HG02610 (cell line): ENCODE measurements at regions not wholly inside any gene's neighbourhood (a gene's known extent, or its start where the extent isn't known, plus 50 kb on each side); places are given as distances from the start of the nearest gene placed in this dataset.

Experiments used
- ATAC-seq: cut with Tn5 transposase; IDR thresholded peaks from one replicate; pipeline ENCODE4 v1.9.1; 2021; ENCODE audit warnings: mild to moderate bottlenecking, moderate library complexity; ENCODE audit not compliant: unreplicated experiment

- ATAC-seq, result no peak
These were observed 401.8 kb upstream of the FAT3 start for GRCh38 chr11:91822805-91823204.

DNA sequence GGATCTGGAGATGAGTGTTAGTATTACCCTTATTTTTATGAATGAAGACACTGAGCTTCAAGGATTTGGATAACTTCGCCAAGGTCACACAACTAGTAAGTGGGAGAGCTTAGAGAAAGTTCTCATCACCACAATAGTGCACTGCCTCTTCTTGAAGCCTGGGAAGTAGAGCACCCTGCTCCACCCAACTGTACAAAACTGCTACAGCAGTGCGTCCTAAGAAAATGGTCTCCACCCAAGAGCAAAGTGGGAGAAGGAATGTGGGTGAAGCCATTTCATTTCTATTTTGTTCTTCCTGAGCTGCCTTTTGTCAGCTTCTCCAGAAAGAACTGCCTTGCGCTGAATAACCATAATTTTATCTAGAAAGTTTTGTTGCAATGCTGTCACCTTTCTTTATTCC, 403.9 kb upstream of the FAT3 start:
- ATAC-seq, result no peak

- ATAC-seq, result no peak
These were observed 404.8 kb upstream of the FAT3 start for GRCh38 chr11:91819777-91820176.

DNA sequence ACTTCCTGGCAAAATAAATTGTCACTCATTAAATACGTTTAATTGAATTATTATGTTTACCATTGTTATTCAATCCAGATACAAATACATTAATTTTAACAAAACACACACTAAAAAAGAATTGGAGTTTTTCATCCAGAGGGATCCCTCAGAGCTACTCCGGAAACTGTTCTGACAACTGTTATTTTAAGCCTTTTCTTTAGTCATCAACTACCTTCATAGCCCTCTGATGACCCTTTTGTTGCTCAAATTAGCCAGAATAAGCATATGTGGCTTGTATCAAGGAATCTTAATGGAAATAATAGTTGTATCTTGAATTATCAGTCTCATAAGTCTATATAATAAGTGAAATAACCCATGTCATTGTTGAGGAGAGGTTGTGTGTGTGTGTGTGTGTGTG, 405.4 kb upstream of the FAT3 start:
- ATAC-seq, result no peak

- no peak for ATAC-seq
These were observed 406.6 kb upstream of the FAT3 start for GRCh38 chr11:91817996-91818395.

- ATAC-seq, result no peak
These were observed 411.4 kb upstream of the FAT3 start for GRCh38 chr11:91813263-91813662.

DNA sequence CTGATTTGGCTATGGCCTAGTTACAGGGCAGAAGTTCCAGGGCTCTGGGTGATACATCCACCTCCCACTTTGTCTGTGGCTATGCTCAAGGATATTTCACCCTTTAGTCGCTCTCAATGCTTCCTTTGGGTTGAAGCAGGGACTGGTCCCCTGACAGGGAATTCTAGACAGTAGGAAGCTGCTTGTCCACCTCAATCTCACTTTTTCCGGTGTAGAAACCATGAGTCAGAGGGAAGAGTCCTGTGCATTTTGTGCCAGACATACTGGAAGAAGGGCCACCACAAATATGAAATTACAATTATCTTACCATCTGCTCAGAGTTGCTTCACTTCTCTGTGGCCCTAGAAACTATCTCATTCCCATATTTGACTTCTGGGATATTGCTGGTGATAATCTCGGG, 413.7 kb upstream of the FAT3 start:
- ATAC-seq, result no peak

GRCh38 chr11:91805293-91805692, 419.3 kb upstream of the FAT3 start:
- ATAC-seq, result no peak

GRCh38 chr11:91804042-91804441, 420.6 kb upstream of the FAT3 start:
- ATAC-seq, result no peak

- ATAC-seq, result no peak
These were observed 422.1 kb upstream of the FAT3 start for GRCh38 chr11:91802475-91802874.

DNA sequence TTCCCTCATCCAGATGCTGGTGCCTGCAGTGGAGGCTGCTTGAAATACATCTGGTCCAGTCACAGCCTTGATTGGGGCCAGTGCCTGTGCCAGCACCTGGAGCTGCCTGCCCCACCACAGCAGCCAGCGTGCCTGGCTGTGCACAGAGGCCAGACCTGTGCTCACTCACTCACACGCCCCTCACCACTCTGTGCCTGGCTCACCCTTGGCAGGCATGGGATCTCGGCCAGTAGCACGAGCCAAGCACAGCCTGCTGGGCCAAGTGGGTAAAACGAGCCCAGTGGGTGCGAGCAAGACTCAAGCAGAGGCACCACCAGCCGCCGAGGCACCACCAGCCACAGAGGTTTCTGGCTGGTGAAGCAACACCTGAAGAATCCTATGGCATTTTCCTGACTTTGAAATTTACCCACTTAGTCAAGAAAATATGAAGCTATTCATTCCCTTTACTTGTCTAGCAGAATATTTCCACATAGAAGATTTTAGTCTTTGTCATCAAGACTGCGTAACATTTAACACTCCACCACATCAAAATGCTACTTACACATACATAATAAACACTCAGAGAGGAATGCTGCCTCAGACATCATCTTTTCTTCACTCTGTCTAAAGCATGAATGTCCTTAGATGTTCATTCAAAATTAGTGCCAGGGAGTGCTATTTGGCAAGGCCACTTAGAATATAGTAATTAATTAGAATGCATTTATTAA, 424.3 kb upstream of the FAT3 start:
- no peak for ATAC-seq

- no peak for ATAC-seq
These were observed 426.4 kb upstream of the FAT3 start for GRCh38 chr11:91798240-91798639.

GRCh38 chr11:91796999-91797398, 427.6 kb upstream of the FAT3 start:
- no peak for ATAC-seq

- no peak for ATAC-seq
These were observed 429.3 kb upstream of the FAT3 start for GRCh38 chr11:91795139-91795887.

DNA sequence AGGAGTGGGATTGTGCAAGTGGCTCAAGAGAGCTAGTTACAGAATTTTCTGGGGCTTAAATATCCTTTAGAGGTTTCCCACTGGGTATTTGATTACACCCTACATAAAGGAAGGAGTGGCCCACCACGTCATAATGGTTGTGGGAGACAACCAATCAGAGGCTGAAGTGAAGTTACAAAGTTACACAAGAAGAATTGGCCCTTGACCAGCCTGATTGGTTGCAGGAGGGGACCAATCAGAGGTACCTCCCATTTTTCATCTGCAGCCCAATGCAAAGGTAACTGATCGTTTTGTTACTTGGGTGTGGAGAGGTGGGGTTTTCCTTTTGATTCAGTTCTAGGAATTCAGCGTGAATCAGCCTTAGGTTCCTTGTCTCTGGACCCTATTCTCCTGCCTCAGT, 430.5 kb upstream of the FAT3 start:
- no peak for ATAC-seq

DNA sequence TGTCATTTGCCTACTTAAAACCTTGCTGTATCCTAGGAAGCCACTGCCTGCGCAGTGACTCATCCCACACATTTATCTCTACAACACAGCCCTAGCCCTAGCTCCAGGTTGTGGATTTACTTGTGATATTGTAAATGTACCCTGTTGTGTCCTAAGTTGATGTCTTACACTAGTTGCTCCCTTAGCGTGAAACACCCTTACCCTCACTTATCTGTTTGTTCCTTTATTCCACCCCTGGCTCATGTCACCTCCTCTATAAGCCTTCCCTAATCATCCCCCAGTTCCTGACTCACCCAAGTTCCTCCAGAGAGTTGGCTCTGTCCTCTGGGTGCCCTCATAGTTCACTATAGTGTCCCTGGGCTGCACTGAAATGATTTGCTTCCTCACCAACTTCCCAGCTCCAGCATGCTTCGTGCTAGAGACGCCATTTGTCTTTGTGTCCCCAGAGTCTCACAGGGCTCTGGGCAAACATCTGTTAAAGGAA, 431.8 kb upstream of the FAT3 start:
- no peak for ATAC-seq

- ATAC-seq, result no peak
These were observed 433.5 kb upstream of the FAT3 start for GRCh38 chr11:91791171-91791468.

- ATAC-seq, result no peak
These were observed 434.1 kb upstream of the FAT3 start for GRCh38 chr11:91790346-91791170.

GRCh38 chr11:91788764-91789163, 435.9 kb upstream of the FAT3 start:
- ATAC-seq, result no peak

DNA sequence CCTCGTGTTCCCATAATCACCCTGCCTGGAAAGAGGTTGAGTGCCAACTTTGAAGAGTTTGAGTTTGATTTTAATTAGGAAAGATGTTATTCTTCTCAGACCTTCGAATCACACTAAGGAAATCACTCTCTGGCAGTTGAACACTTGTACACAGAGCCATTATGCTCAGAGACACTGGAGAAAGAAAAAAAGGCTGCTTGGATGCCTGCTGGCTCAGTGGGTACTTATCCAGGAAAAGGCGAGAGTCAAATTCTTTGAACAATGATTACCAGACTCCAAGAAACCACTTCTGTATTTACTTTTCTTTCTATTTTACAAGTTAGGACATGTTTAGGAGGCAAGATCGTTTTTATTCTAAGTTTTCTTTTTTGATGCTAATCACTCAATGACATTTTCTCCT, 438.5 kb upstream of the FAT3 start:
- ATAC-seq, result no peak

DNA sequence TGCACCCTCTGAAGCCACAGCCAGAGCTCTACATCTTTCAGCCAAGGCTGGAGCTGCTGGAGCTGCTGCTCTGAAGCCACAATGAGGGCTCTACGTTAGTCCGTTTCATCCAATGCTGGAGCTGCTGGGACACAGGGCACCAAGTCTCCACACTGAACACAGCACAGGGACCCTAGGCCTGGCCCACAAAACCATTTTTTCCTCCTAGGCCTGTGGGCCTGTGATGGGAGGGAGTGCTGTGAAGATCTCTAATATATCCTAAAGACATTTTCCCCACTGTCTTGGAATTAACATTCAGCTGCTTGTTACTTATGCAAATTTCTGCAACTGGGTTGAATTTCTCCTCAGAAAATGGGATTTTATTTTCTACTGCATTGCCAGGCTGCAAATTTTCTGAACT, 441.4 kb upstream of the FAT3 start:
- no peak for ATAC-seq

GRCh38 chr11:91778758-91779157, 445.9 kb upstream of the FAT3 start:
- no peak for ATAC-seq
